Mesendoderm (in vitro differentiated cells): ENCODE measurements at regions not wholly inside any gene's neighbourhood (a gene's known extent, or its start where the extent isn't known, plus 50 kb on each side); places are given as distances from the start of the nearest gene placed in this dataset. TPM values are rescaled to one million over a fixed set of nuclear protein-coding genes. Genes with fewer than 3 reads are reported as not detected.
A peak's percentile ranks its signal among the peaks of the same experiment; 100 is the strongest.

ENCODE experiments used
- DNase-seq: peaks from one replicate; pipeline ENCODE4 v3.0.0; 2013
- H2AK5ac ChIP-seq: 2 replicates; pipeline ENCODE4 v1.6.1; 2013; ENCODE audit warnings: low read length, inconsistent platforms
- H2BK120ac ChIP-seq: 2 replicates; pipeline ENCODE4 v1.6.1; 2013; ENCODE audit warnings: low read depth, mild to moderate bottlenecking, low read length, moderate library complexity, mixed read lengths
- H2BK15ac ChIP-seq: replicated peaks from 2 replicates; pipeline ENCODE4 v1.6.1; 2013; ENCODE audit warnings: low read depth, mild to moderate bottlenecking, moderate library complexity
- H2BK5ac ChIP-seq: 2 replicates; pipeline ENCODE4 v1.6.1; 2013; ENCODE audit warnings: low read length, inconsistent platforms
- H3K18ac ChIP-seq: 2 replicates; pipeline ENCODE4 v1.6.1; 2013; ENCODE audit warnings: mild to moderate bottlenecking, low read length, mixed read lengths
- H3K23ac ChIP-seq: one replicate; pipeline ENCODE4 v1.6.1; 2013; ENCODE audit warnings: low read length
- H3K27ac ChIP-seq: 2 replicates; pipeline ENCODE4 v1.5.1; 2013; ENCODE audit warnings: low read depth, mild to moderate bottlenecking, inconsistent platforms, low read length, moderate library complexity
- H3K27me3 ChIP-seq: 2 replicates; pipeline ENCODE4 v1.6.1; 2013; ENCODE audit warnings: low read length, control low read depth, mild to moderate bottlenecking, inconsistent platforms; ENCODE audit not compliant: insufficient read depth, poor library complexity
- H3K36me3 ChIP-seq: 2 replicates; pipeline ENCODE4 v1.6.1; 2013; ENCODE audit warnings: low read length, inconsistent platforms; ENCODE audit not compliant: control insufficient read depth, insufficient read depth
- H3K4ac ChIP-seq: one replicate; pipeline ENCODE4 v1.6.1; 2013; ENCODE audit warnings: low read depth, mild to moderate bottlenecking, low read length, moderate library complexity
- H3K4me1 ChIP-seq: 2 replicates; pipeline ENCODE4 v1.6.1; 2013; ENCODE audit warnings: low read depth, low read length, inconsistent platforms; ENCODE audit not compliant: control insufficient read depth
- H3K4me2 ChIP-seq: 2 replicates; pipeline ENCODE4 v1.6.1; 2013; ENCODE audit warnings: low read length
- H3K4me3 ChIP-seq: 2 replicates; pipeline ENCODE4 v1.5.1; 2013; ENCODE audit warnings: mild to moderate bottlenecking, low read length
- H3K56ac ChIP-seq: one replicate; pipeline ENCODE4 v1.6.1; 2013; ENCODE audit warnings: low read length
- H3K79me1 ChIP-seq: 2 replicates; pipeline ENCODE4 v1.6.1; 2013; ENCODE audit warnings: low read length, inconsistent platforms
- H3K79me2 ChIP-seq: 2 replicates; pipeline ENCODE4 v1.6.1; 2013; ENCODE audit warnings: mild to moderate bottlenecking, low read length; ENCODE audit not compliant: control insufficient read depth, insufficient read depth
- H3K9ac ChIP-seq: 2 replicates; pipeline ENCODE4 v1.6.1; 2013; ENCODE audit warnings: low read length, inconsistent platforms
- H4K5ac ChIP-seq: one replicate; pipeline ENCODE4 v1.6.1; 2013; ENCODE audit warnings: low read length
- H4K8ac ChIP-seq: one replicate; pipeline ENCODE4 v1.6.1; 2013; ENCODE audit warnings: low read depth, mild to moderate bottlenecking, control low read depth, low read length, moderate library complexity
- WGBS: extraction: QIAGEN DNeasy Blood & Tissue Kit; methylation state at CpG from one replicate; pipeline ENCODE4 v1.1.7; 2013; ENCODE audit warnings: low lambda C conversion rate, missing lambda C conversion rate; ENCODE audit not compliant: insufficient coverage; ENCODE audit errors: extremely low coverage; 5-methylcytosine and 5-hydroxymethylcytosine counted together
- small RNA-seq: library from polyadenylated mRNA; stranded (forward); fragments of <200 nt; extraction: miRNeasy Mini kit (QIAGEN cat#:217004); gene quantifications from one replicate; pipeline ENCODE3, GENCODE V24; 2013; ENCODE audit not compliant: insufficient read depth

DNA sequence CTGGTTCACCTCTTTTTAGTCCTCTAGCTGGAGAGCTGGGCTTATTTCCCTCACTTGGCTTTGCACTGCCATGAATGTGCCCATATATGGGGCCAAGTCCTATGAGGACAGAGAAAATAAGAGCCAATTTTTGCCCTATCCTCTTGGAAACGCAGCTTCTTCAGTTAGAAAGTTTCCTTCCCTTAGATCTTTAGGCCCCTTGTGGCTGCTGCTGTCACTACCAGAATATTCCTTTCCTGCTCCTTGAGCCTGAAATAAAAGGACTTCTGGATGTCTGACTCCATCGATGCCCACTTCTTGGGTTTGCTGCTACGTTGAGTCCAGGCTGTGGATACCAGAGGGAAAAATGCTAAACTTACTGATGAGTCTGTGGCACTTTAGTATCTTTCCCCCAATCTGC is 487.1 kb downstream of the GRIN2A start:
- Histone ChIP-seq H3K9ac (no peak overlapping the region), H2AK5ac (no peak overlapping the region), H3K79me1 (no peaks in the 10 kb centered on the region), H3K56ac (no peak overlapping the region), H3K23ac (no peak overlapping the region), H3K36me3 (no peaks in the 10 kb centered on the region), H3K4me1 (no peaks in the 10 kb centered on the region), H3K27ac (no peak overlapping the region), H3K4me2 (no peak overlapping the region), H4K5ac (no peak overlapping the region), H3K4ac (no peak overlapping the region), H3K27me3 (no peaks in the 10 kb centered on the region), H4K8ac (no peak overlapping the region), H2BK5ac (no peak overlapping the region), H3K18ac (no peak overlapping the region), H2BK15ac (no peak overlapping the region), H3K4me3 (no peak overlapping the region), H2BK120ac (no peak overlapping the region), H3K79me2 (no peaks in the 10 kb centered on the region)
- DNase-seq = peak; percentile 47
- no CpG with 5 or more reads among the region's 3 CpGs for WGBS

Small RNA genes in the stretch of these regions (small RNA-seq; reads per million reads assigned to genes)
- gene RNA5SP403 = not detected
- gene RNA5SP404 = not detected
